HEK293 (cell line): ENCODE measurements at regions not wholly inside any gene's neighbourhood (a gene's known extent, or its start where the extent isn't known, plus 50 kb on each side); places are given as distances from the start of the nearest gene placed in this dataset.

Source experiments
- CTCF ChIA-PET: fragments of 350-600 bp; formaldehyde crosslinking; extraction: SDS; loops from one replicate; lab custom pipeline; 2021; ENCODE audit warnings: antibody characterized with exemption; lab: Yijun Ruan, JAX
- POLR2A ChIA-PET: fragments of 300-600 bp; formaldehyde crosslinking; extraction: SDS; loops from one replicate; lab custom pipeline; 2020; ENCODE audit warnings: antibody characterized with exemption, inconsistent platforms; lab: Yijun Ruan, JAX
- H3K27ac ChIP-seq: fragments of 200-500 bp; sonication (Bioruptor generic); 2 replicates; pipeline ENCODE4 v1.5.1; 2014; ENCODE audit warnings: low read depth, low read length, control low read depth, inconsistent platforms; ENCODE audit errors: extremely low read depth
- H3K36me3 ChIP-seq, 2 experiments: fragments of 200-500 bp in 1 of 2; sonication (Bioruptor generic) in 1 of 2; 1 replicate in 1 of 2; 2 replicates in 1 of 2; pipeline ENCODE4 v1.5.1; 2014 to 2017; ENCODE audit warnings: inconsistent platforms in 2 of 2, low read length in 2 of 2; ENCODE audit not compliant: control insufficient read depth in 2 of 2, insufficient read depth in 1 of 2
- H3K4me1 ChIP-seq: fragments of 200-500 bp; sonication (Bioruptor generic); 2 replicates; pipeline ENCODE4 v1.5.1; 2014; ENCODE audit warnings: mild to moderate bottlenecking, low read length, inconsistent platforms; ENCODE audit not compliant: control insufficient read depth, insufficient read depth
- H3K4me3 ChIP-seq: 2 replicates; pipeline ENCODE4 v1.5.1; 2011; ENCODE audit warnings: low read depth, mild to moderate bottlenecking, control low read depth, low read length, moderate library complexity
- H3K9me3 ChIP-seq: fragments of 200-500 bp; sonication (Bioruptor generic); 2 replicates; pipeline ENCODE4 v1.5.1; 2014; ENCODE audit warnings: low read depth, low read length, inconsistent platforms; ENCODE audit not compliant: control insufficient read depth, insufficient read depth
- SETDB1 ChIP-seq: IDR thresholded peaks from one replicate; pipeline ENCODE4 v1.6.1; 2017; ENCODE audit warnings: mild to moderate bottlenecking, low read length, moderate library complexity, mixed read lengths; ENCODE audit not compliant: insufficient read length
- ZEB2 ChIP-seq: fragments of 450-650 bp; formaldehyde crosslinking; IDR thresholded peaks from 2 replicates; pipeline ENCODE4 v1.5.1; 2016; ENCODE audit warnings: missing biosample characterization, missing genetic modification characterization
- ZFP3 ChIP-seq: fragments of 450-650 bp; formaldehyde crosslinking; IDR thresholded peaks from 2 replicates; pipeline ENCODE4 v1.5.1; 2016; ENCODE audit warnings: low read depth, missing biosample characterization, missing genetic modification characterization
- ZNF16 ChIP-seq: fragments of 450-650 bp; formaldehyde crosslinking; IDR thresholded peaks from 2 replicates; pipeline ENCODE4 v1.5.1; 2016; ENCODE audit warnings: low read depth, missing biosample characterization, missing genetic modification characterization
- ZNF248 ChIP-seq: fragments of 450-650 bp; formaldehyde crosslinking; IDR thresholded peaks from 2 replicates; pipeline ENCODE4 v1.5.1; 2017; ENCODE audit warnings: missing biosample characterization, missing genetic modification characterization
- ZNF391 ChIP-seq: fragments of 450-650 bp; formaldehyde crosslinking; IDR thresholded peaks from 2 replicates; pipeline ENCODE4 v1.5.1; 2016; ENCODE audit warnings: low read depth, missing biosample characterization, missing genetic modification characterization, borderline replicate concordance
- ZNF423 ChIP-seq: fragments of 450-650 bp; formaldehyde crosslinking; IDR thresholded peaks from 2 replicates; pipeline ENCODE4 v1.5.1; 2016; ENCODE audit warnings: missing biosample characterization, missing genetic modification characterization
- ZNF513 ChIP-seq: fragments of 450-650 bp; IDR thresholded peaks from 2 replicates; pipeline ENCODE4 v1.5.1; 2018; ENCODE audit warnings: missing biosample characterization, missing genetic modification characterization
- ZNF548 ChIP-seq: fragments of 450-650 bp; formaldehyde crosslinking; IDR thresholded peaks from 2 replicates; pipeline ENCODE4 v1.5.1; 2016; ENCODE audit warnings: missing biosample characterization, missing genetic modification characterization
- ZNF580 ChIP-seq: fragments of 450-650 bp; formaldehyde crosslinking; IDR thresholded peaks from 2 replicates; pipeline ENCODE4 v1.5.1; 2016; ENCODE audit warnings: missing biosample characterization, missing genetic modification characterization
- ZNF600 ChIP-seq: fragments of 450-650 bp; formaldehyde crosslinking; IDR thresholded peaks from 2 replicates; pipeline ENCODE4 v1.5.1; 2016; ENCODE audit warnings: missing biosample characterization, missing genetic modification characterization
- ZNF629 ChIP-seq: fragments of 450-650 bp; formaldehyde crosslinking; IDR thresholded peaks from 2 replicates; pipeline ENCODE4 v1.5.1; 2017; ENCODE audit warnings: missing biosample characterization, missing genetic modification characterization
- ZNF654 ChIP-seq: fragments of 450-650 bp; formaldehyde crosslinking; IDR thresholded peaks from 2 replicates; pipeline ENCODE4 v1.5.1; 2016; ENCODE audit warnings: low read depth, missing biosample characterization, missing genetic modification characterization
- ZNF660 ChIP-seq: fragments of 450-650 bp; IDR thresholded peaks from 2 replicates; pipeline ENCODE4 v1.5.1; 2018; ENCODE audit warnings: missing biosample characterization, mild to moderate bottlenecking, missing genetic modification characterization
- ZNF692 ChIP-seq: fragments of 450-650 bp; formaldehyde crosslinking; IDR thresholded peaks from 2 replicates; pipeline ENCODE4 v1.5.1; 2016; ENCODE audit warnings: missing biosample characterization, missing genetic modification characterization
- ZNF76 ChIP-seq: fragments of 450-650 bp; formaldehyde crosslinking; IDR thresholded peaks from 2 replicates; pipeline ENCODE4; 2016; ENCODE audit warnings: low read depth, missing biosample characterization, missing genetic modification characterization, borderline replicate concordance
- ZNF837 ChIP-seq: fragments of 450-650 bp; formaldehyde crosslinking; IDR thresholded peaks from 2 replicates; pipeline ENCODE4 v1.5.1; 2016; ENCODE audit warnings: missing biosample characterization, missing genetic modification characterization
- ZSCAN16 ChIP-seq: fragments of 450-650 bp; formaldehyde crosslinking; IDR thresholded peaks from 2 replicates; pipeline ENCODE4 v1.5.1; 2016; ENCODE audit warnings: missing biosample characterization, missing genetic modification characterization
- TF ChIP-seq, protein P1 (sequence below): fragments of 450-650 bp; formaldehyde crosslinking; conservative IDR thresholded peaks from 2 replicates; pipeline ENCODE4 v1.5.1; 2016; ENCODE audit warnings: low read depth, missing biosample characterization, missing genetic modification characterization

DNA sequence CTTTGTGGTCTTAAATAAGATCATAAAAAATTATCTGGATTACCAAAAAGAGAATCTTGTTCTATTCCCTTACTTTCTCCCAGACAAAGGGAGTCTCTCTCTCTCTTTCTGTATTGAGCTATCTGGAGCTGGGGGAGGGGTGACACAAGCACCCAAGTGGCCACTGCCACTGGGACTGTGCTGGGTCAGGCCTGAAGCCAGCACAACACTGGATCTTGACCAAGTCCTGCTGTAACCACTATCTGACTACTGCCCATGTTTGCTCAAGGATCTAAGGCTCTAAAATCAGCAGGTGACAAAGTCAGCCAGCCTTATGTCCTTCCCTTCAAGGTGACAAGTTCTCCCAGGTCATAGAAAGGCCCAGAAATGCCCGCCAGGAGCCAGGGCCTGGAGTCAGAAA is 75.0 kb upstream of the SPATA16 start (continued):
- TF ChIP-seq, protein P1, sequence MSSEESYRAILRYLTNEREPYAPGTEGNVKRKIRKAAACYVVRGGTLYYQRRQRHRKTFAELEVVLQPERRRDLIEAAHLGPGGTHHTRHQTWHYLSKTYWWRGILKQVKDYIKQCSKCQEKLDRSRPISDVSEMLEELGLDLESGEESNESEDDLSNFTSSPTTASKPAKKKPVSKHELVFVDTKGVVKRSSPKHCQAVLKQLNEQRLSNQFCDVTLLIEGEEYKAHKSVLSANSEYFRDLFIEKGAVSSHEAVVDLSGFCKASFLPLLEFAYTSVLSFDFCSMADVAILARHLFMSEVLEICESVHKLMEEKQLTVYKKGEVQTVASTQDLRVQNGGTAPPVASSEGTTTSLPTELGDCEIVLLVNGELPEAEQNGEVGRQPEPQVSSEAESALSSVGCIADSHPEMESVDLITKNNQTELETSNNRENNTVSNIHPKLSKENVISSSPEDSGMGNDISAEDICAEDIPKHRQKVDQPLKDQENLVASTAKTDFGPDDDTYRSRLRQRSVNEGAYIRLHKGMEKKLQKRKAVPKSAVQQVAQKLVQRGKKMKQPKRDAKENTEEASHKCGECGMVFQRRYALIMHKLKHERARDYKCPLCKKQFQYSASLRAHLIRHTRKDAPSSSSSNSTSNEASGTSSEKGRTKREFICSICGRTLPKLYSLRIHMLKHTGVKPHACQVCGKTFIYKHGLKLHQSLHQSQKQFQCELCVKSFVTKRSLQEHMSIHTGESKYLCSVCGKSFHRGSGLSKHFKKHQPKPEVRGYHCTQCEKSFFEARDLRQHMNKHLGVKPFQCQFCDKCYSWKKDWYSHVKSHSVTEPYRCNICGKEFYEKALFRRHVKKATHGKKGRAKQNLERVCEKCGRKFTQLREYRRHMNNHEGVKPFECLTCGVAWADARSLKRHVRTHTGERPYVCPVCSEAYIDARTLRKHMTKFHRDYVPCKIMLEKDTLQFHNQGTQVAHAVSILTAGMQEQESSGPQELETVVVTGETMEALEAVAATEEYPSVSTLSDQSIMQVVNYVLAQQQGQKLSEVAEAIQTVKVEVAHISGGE = no peak
- TF ChIP-seq ZFP3 (tag by site-specific recombination) = no peak
- no peak for TF ChIP-seq ZNF513 (tag by site-specific recombination)
- no peak for TF ChIP-seq ZNF600 (tag by site-specific recombination)

GRCh38 chr3:173214576-173214975 is 73.5 kb upstream of the SPATA16 start:
- Histone ChIP-seq H3K27ac (no peak overlapping the region), H3K4me1 (no peaks in the 10 kb centered on the region), H3K36me3 (no peaks in the 10 kb centered on the region), H3K4me3 (no peak overlapping the region), H3K9me3 (no peaks in the 10 kb centered on the region)
- POLR2A ChIA-PET = no interaction called here
- CTCF ChIA-PET = no interaction called here
- no peak for TF ChIP-seq ZSCAN16 (tag by site-specific recombination)
- TF ChIP-seq ZNF660 = no peak
- no peak for TF ChIP-seq ZNF16
- no peak for TF ChIP-seq ZNF837 (tag by site-specific recombination)
- TF ChIP-seq ZNF76 (tag by site-specific recombination) = no peak
- TF ChIP-seq ZNF548 (tag by site-specific recombination) = no peak
- no peak for TF ChIP-seq ZNF692 (tag by site-specific recombination)
- no peak for TF ChIP-seq SETDB1
- TF ChIP-seq ZNF600 (tag by site-specific recombination) = no peak
- no peak for TF ChIP-seq ZNF654 (tag by site-specific recombination)
- TF ChIP-seq ZNF391 (tag by site-specific recombination) = no peak
- TF ChIP-seq ZEB2 (tag by site-specific recombination) = no peak
- no peak for TF ChIP-seq ZNF629 (tag by site-specific recombination)
- TF ChIP-seq ZNF248 (tag by site-specific recombination) = no peak

DNA sequence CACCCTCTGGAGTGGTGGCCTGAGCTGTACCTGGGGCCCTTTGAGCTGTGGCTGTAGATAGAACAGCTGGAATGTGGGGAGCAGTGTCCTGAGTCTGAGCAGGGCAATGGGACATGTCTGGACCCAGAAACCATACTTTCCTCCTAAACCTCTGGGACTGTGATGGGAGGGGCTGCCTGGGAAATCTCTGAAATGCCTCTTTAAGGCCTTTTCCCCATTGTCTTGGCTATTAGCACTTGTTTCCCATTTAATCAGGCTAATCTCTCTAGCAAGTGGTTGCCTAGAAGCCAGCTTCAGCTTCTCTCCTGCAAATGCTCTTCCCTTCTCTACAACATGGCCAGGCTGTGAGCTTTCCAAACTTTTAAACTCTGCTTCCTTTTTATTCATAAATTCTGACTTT is 58.5 kb upstream of the SPATA16 start:
- Histone ChIP-seq H3K9me3 (no peaks in the 10 kb centered on the region), H3K4me3 (no peak overlapping the region), H3K27ac (no peak overlapping the region), H3K4me1 (no peaks in the 10 kb centered on the region), H3K36me3 (no peaks in the 10 kb centered on the region)
- TF ChIP-seq ZNF580 (tag by site-specific recombination) (no peak), ZNF423 (tag by site-specific recombination) (no peak)
- ChIA-PET POLR2A (no interaction called here), CTCF (interaction anchor here (0.6 kb wide), 1 partner anchor 36 kb away, joined by 3 read pairs; no protein-coding TSS in a partner anchor)
